PC-9 (cell line): ENCODE measurements at regions not wholly inside any gene's neighbourhood (a gene's known extent, or its start where the extent isn't known, plus 50 kb on each side); places are given as distances from the start of the nearest gene placed in this dataset.

Experiments used
- BruUV-seq: library from RNA; stranded (reverse); fragments of 400-500 nt; replicated peaks from 2 replicates; lab custom pipeline; 2021; lab: Mats Ljungman, UMichigan
- CTCF ChIA-PET: fragments of 300-600 bp; sonication (Branson Sonifier 250); formaldehyde crosslinking; loops from one replicate; lab custom pipeline; 2022; ENCODE audit warnings: antibody characterized with exemption; lab: Charles Lee
- POLR2A ChIA-PET: fragments of 300-600 bp; sonication (Branson Sonifier 250); formaldehyde crosslinking; loops from one replicate; lab custom pipeline; 2022; ENCODE audit warnings: antibody characterized with exemption; ENCODE audit not compliant: unreplicated experiment; lab: Charles Lee
- DNase-seq, 2 experiments: peaks; one replicate each; pipeline versions ENCODE4 v3.0.0 to v3.0.0-alpha.2; 2015 to 2022; ENCODE audit warnings: mixed read lengths in 1 of 2
- H2AFZ ChIP-seq: fragments of 200-600 bp; sonication (generic); 2 replicates; pipeline ENCODE4 v1.8.1; 2017; ENCODE audit warnings: antibody characterized with exemption
- H3F3A ChIP-seq: fragments of 200-600 bp; sonication (generic); 2 replicates; pipeline ENCODE4 v1.8.1; 2017; ENCODE audit warnings: antibody characterized with exemption, mild to moderate bottlenecking, low read depth; ENCODE audit not compliant: insufficient read depth
- H3K27ac ChIP-seq: fragments of 200-600 bp; sonication (generic); 2 replicates; pipeline ENCODE4 v1.6.1; 2016; ENCODE audit warnings: mixed run types
- H3K27me3 ChIP-seq: fragments of 200-600 bp; sonication (generic); 2 replicates; pipeline ENCODE4 v1.6.1; 2016; ENCODE audit warnings: low read depth, mixed run types; ENCODE audit not compliant: insufficient read depth
- H3K36me3 ChIP-seq: fragments of 200-600 bp; sonication (generic); 2 replicates; pipeline ENCODE4 v1.6.1; 2016; ENCODE audit warnings: low read depth, mixed run types
- H3K4me1 ChIP-seq: fragments of 200-600 bp; sonication (generic); replicated peaks from 2 replicates; pipeline ENCODE4 v1.6.1; 2016; ENCODE audit warnings: mixed run types; ENCODE audit not compliant: insufficient read depth
- H3K4me2 ChIP-seq: fragments of 200-600 bp; sonication (generic); 2 replicates; pipeline ENCODE4 v1.6.1; 2017; ENCODE audit warnings: mixed run types
- H3K4me3 ChIP-seq: fragments of 200-600 bp; sonication (generic); 2 replicates; pipeline ENCODE4 v1.6.1; 2016; ENCODE audit warnings: mixed run types
- H3K79me2 ChIP-seq: fragments of 200-600 bp; sonication (generic); 2 replicates; pipeline ENCODE4 v1.6.1; 2017; ENCODE audit warnings: low read depth, mixed run types
- H3K9me2 ChIP-seq: fragments of 200-600 bp; sonication (generic); 2 replicates; pipeline ENCODE4 v1.8.1; 2017; ENCODE audit warnings: mild to moderate bottlenecking; ENCODE audit not compliant: insufficient read depth
- H3K9me3 ChIP-seq: fragments of 200-600 bp; sonication (generic); 2 replicates; pipeline ENCODE4 v1.8.1; 2016; ENCODE audit warnings: low read depth; ENCODE audit not compliant: insufficient read depth
- H4K20me1 ChIP-seq: fragments of 200-600 bp; sonication (generic); 2 replicates; pipeline ENCODE4 v1.8.1; 2017; ENCODE audit not compliant: insufficient read depth
- EZH2 ChIP-seq: fragments of 200-600 bp; sonication (generic); IDR thresholded peaks from 2 replicates; pipeline ENCODE4 v1.8.0; 2017; ENCODE audit warnings: antibody characterized with exemption, low read depth
- intact Hi-C: fragments of 100-400 bp; cut with micrococcal nuclease; formaldehyde crosslinking; loops from one replicate; pipeline ENCODE4 v1.10.0; 2022; ENCODE audit not compliant: unreplicated experiment
- TF ChIP-seq, protein P1 (sequence below): fragments of 200-600 bp; sonication (generic); conservative IDR thresholded peaks from 2 replicates; pipeline ENCODE4 v1.6.1; 2017; ENCODE audit warnings: mixed run types, antibody characterized with exemption, mild to moderate bottlenecking, moderate library complexity

DNA sequence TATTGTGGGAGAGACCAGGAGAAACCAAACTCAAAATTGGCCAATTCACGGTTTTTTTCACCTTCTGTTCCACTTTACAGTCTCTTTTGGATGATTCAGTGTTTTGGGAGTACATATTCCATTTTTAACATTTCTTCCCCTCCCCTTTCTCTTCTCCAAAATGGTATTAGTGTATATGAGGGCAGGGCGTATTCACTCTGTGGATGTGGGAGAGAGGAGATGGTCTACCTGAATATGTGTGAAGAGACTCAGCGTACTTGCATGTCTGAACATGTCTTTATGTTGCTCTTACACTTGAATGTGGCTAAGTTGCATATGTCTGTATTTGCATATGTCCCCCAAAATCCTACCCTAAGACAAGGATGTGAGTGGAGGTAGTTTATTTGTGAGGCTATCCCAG lies 291.0 kb upstream of the PPP2R3A start:
- Histone ChIP-seq H3K4me1 (no peaks in the 10 kb centered on the region), H3F3A (no peaks in the 10 kb centered on the region), H2AFZ (no peak overlapping the region), H3K79me2 (no peaks in the 10 kb centered on the region), H3K4me2 (no peak overlapping the region), H3K9me3 (no peaks in the 10 kb centered on the region), H3K27me3 (peaks cover 6% of the 10 kb centered on the region; the same call in 1 of the 2 replicates), H3K36me3 (no peaks in the 10 kb centered on the region), H3K4me3 (no peak overlapping the region), H3K27ac (no peak overlapping the region), H4K20me1 (no peaks in the 10 kb centered on the region), H3K9me2 (no peaks in the 10 kb centered on the region)
- BruUV-seq, result no TSS peak
- CTCF ChIA-PET, result no interaction called here
- POLR2A ChIA-PET, result no interaction called here
- TF ChIP-seq, protein P1, sequence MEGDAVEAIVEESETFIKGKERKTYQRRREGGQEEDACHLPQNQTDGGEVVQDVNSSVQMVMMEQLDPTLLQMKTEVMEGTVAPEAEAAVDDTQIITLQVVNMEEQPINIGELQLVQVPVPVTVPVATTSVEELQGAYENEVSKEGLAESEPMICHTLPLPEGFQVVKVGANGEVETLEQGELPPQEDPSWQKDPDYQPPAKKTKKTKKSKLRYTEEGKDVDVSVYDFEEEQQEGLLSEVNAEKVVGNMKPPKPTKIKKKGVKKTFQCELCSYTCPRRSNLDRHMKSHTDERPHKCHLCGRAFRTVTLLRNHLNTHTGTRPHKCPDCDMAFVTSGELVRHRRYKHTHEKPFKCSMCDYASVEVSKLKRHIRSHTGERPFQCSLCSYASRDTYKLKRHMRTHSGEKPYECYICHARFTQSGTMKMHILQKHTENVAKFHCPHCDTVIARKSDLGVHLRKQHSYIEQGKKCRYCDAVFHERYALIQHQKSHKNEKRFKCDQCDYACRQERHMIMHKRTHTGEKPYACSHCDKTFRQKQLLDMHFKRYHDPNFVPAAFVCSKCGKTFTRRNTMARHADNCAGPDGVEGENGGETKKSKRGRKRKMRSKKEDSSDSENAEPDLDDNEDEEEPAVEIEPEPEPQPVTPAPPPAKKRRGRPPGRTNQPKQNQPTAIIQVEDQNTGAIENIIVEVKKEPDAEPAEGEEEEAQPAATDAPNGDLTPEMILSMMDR, result no peak
- TF ChIP-seq EZH2, result no peak
- intact Hi-C loops, result no loop called here
- no peak for DNase-seq

DNA sequence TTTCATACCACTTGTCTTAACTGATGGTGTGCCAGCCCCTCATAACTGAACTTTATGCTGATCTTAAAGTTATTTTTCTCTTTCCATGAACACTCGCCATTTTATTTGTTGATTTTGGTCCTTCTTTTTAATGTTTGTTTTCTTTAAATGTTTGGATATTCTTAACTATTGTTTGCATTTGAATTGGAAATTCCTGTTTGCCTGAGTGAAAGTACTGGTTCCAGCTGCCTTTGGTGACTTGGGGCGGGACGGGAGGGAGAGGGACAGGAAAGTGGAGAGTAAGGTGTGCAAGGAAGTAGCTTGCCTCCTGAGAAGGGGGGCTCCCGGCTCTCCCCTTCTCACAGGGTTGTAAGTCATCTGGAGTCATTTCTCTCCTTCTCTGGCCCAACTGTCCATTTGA lies 287.1 kb upstream of the PPP2R3A start:
- H3K4me3 ChIP-seq, result no peak overlapping the region
- no peak overlapping the region for H3K4me2 ChIP-seq
- H3K79me2 ChIP-seq, result no peaks in the 10 kb centered on the region
- DNase-seq, result no peak
- no peaks in the 10 kb centered on the region for H3K4me1 ChIP-seq
- no peaks in the 10 kb centered on the region for H3F3A ChIP-seq
- TF ChIP-seq, protein P1, result no peak
- no peak for TF ChIP-seq EZH2
- no peaks in the 10 kb centered on the region for H3K36me3 ChIP-seq
- H4K20me1 ChIP-seq, result no peaks in the 10 kb centered on the region
- BruUV-seq, result no TSS peak
- H2AFZ ChIP-seq, result no peak overlapping the region
- no peaks in the 10 kb centered on the region for H3K9me3 ChIP-seq
- H3K27me3 ChIP-seq, result peaks cover 6% of the 10 kb centered on the region; the same call in 1 of the 2 replicates
- intact Hi-C loops, result no loop called here
- no peaks in the 10 kb centered on the region for H3K9me2 ChIP-seq
- POLR2A ChIA-PET, result no interaction called here
- H3K27ac ChIP-seq, result no peak overlapping the region
- CTCF ChIA-PET, result no interaction called here

DNA sequence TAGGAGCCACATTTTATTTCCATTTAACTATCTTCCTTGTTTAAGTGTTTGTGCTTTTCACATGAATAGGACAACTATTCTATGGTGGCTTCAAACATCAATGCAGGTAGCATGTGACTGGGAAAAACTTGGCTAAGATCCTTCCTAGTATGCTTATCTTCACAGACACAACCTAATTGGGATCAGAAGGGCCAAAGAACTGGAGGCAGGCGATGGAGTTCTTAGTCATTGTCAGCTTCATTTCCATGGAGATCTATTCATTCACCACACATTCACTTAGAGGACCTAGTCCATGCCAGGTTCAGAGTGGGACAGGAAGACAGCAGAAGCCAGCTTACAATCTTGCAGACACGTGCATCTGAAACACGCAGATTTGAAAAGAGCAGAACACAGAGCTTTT lies 277.5 kb upstream of the PPP2R3A start:
- intact Hi-C loops, result no loop called here
- Histone ChIP-seq H3K27ac (no peak overlapping the region), H3K4me3 (no peak overlapping the region), H3K36me3 (no peaks in the 10 kb centered on the region), H3K27me3 (peaks cover 6% of the 10 kb centered on the region; the same call in 1 of the 2 replicates), H3K9me2 (no peaks in the 10 kb centered on the region), H3K4me2 (no peak overlapping the region), H3K79me2 (no peaks in the 10 kb centered on the region), H3K9me3 (no peaks in the 10 kb centered on the region), H4K20me1 (no peaks in the 10 kb centered on the region), H2AFZ (no peak overlapping the region), H3F3A (no peaks in the 10 kb centered on the region), H3K4me1 (no peaks in the 10 kb centered on the region)
- ChIA-PET CTCF (no interaction called here), POLR2A (no interaction called here)
- TF ChIP-seq EZH2, result no peak
- TF ChIP-seq, protein P1, result no peak
- BruUV-seq, result no TSS peak
- DNase-seq, result no peak
